A673 (cell line): ENCODE measurements at regions not wholly inside any gene's neighbourhood (a gene's known extent, or its start where the extent isn't known, plus 50 kb on each side); places are given as distances from the start of the nearest gene placed in this dataset.

Experiments used
- BruUV-seq: library from RNA; stranded (reverse); fragments of 400-500 nt; replicated peaks from 2 replicates; lab custom pipeline; 2021; lab: Mats Ljungman, UMichigan
- CTCF ChIA-PET: fragments of 300-600 bp; sonication (Branson Sonifier 250); formaldehyde crosslinking; loops from one replicate; lab custom pipeline; 2022; ENCODE audit warnings: antibody characterized with exemption; lab: Charles Lee
- POLR2A ChIA-PET: fragments of 300-600 bp; sonication (Branson Sonifier 250); formaldehyde crosslinking; loops from one replicate; lab custom pipeline; 2022; ENCODE audit warnings: antibody characterized with exemption; ENCODE audit not compliant: low non-redundant PET; lab: Charles Lee
- DNase-seq: peaks from one replicate; pipeline ENCODE4 v3.0.0-alpha.2; 2015; ENCODE audit warnings: low spot score
- H3K27ac ChIP-seq: fragments of 200-600 bp; sonication (generic); 2 replicates; pipeline ENCODE4 v1.5.1; 2016; ENCODE audit warnings: mixed run types, low read depth, mild to moderate bottlenecking, mixed read lengths, antibody characterized with exemption, low read length; ENCODE audit not compliant: poor library complexity, severe bottlenecking
- H3K27me3 ChIP-seq: fragments of 200-600 bp; sonication (generic); replicated peaks from 2 replicates; pipeline ENCODE4 v1.6.1; 2017; ENCODE audit warnings: mixed run types, low read depth, mild to moderate bottlenecking, mixed read lengths, antibody characterized with exemption, low read length; ENCODE audit not compliant: insufficient read depth, poor library complexity
- H3K36me3 ChIP-seq: fragments of 200-600 bp; sonication (generic); 2 replicates; pipeline ENCODE4 v1.6.1; 2016; ENCODE audit warnings: mixed run types, mild to moderate bottlenecking, mixed read lengths, antibody characterized with exemption, low read length; ENCODE audit not compliant: insufficient read depth, poor library complexity, severe bottlenecking
- H3K4me1 ChIP-seq: fragments of 200-600 bp; sonication (generic); 2 replicates; pipeline ENCODE4 v1.6.1; 2017; ENCODE audit warnings: mixed run types, mild to moderate bottlenecking, mixed read lengths, antibody characterized with exemption, low read length; ENCODE audit not compliant: insufficient read depth, poor library complexity, severe bottlenecking
- H3K4me3 ChIP-seq: fragments of 200-600 bp; sonication (generic); 2 replicates; pipeline ENCODE4 v1.5.1; 2016; ENCODE audit warnings: low read depth, mixed run types, mild to moderate bottlenecking, mixed read lengths, low read length; ENCODE audit not compliant: poor library complexity, severe bottlenecking
- H3K9me3 ChIP-seq: fragments of 200-600 bp; sonication (generic); 2 replicates; pipeline ENCODE4 v1.6.1; 2016; ENCODE audit warnings: mixed run types, low read depth, mild to moderate bottlenecking, mixed read lengths, antibody characterized with exemption, low read length; ENCODE audit not compliant: poor library complexity, severe bottlenecking
- EZH2 ChIP-seq: fragments of 200-600 bp; sonication (generic); IDR thresholded peaks from 2 replicates; pipeline ENCODE4 v1.6.1; 2017; ENCODE audit warnings: borderline replicate concordance, low read depth, mild to moderate bottlenecking, mixed read lengths, antibody characterized with exemption, low read length; ENCODE audit not compliant: poor library complexity, severe bottlenecking
- intact Hi-C: fragments of 100-400 bp; cut with micrococcal nuclease; formaldehyde crosslinking; loops from one replicate; pipeline ENCODE4 v1.10.0; 2022; ENCODE audit not compliant: unreplicated experiment
- TF ChIP-seq, protein P1 (sequence below): fragments of 300-800, 200-600 bp; sonication (generic); conservative IDR thresholded peaks from 2 replicates; pipeline ENCODE4 v1.5.1; 2017; ENCODE audit warnings: low read depth, mild to moderate bottlenecking, antibody characterized with exemption, low read length, moderate library complexity, mixed read lengths

DNA sequence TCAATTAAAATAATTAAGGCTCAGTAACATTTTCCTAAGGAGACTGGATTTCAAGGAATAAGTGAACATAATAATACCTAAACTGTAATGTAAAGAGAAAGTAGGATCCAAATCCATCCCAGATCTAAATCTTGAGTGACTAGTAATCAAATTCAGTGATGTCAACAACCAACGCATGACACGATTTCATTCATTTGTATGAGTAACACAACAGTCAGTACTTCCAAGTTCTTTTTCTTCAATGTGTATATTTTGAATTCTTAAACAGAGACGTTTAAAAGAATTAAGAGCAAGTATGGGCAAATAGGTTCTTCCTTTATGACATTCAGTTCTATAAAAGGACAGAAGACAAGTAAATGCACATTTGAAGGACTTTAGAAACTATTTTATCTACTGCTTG is 104.3 kb upstream of the CNTN1 start:
- intact Hi-C loops, result no loop called here
- ChIA-PET CTCF (no interaction called here), POLR2A (no interaction called here)
- TF ChIP-seq, protein P1, sequence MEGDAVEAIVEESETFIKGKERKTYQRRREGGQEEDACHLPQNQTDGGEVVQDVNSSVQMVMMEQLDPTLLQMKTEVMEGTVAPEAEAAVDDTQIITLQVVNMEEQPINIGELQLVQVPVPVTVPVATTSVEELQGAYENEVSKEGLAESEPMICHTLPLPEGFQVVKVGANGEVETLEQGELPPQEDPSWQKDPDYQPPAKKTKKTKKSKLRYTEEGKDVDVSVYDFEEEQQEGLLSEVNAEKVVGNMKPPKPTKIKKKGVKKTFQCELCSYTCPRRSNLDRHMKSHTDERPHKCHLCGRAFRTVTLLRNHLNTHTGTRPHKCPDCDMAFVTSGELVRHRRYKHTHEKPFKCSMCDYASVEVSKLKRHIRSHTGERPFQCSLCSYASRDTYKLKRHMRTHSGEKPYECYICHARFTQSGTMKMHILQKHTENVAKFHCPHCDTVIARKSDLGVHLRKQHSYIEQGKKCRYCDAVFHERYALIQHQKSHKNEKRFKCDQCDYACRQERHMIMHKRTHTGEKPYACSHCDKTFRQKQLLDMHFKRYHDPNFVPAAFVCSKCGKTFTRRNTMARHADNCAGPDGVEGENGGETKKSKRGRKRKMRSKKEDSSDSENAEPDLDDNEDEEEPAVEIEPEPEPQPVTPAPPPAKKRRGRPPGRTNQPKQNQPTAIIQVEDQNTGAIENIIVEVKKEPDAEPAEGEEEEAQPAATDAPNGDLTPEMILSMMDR, result no peak
- no peak for TF ChIP-seq EZH2
- H3K27me3 ChIP-seq, result no peaks in the 10 kb centered on the region
- no peak overlapping the region for H3K27ac ChIP-seq
- H3K4me3 ChIP-seq, result no peak overlapping the region
- no TSS peak for BruUV-seq
- no peaks in the 10 kb centered on the region for H3K9me3 ChIP-seq
- no peaks in the 10 kb centered on the region for H3K36me3 ChIP-seq
- no peaks in the 10 kb centered on the region for H3K4me1 ChIP-seq
- no peak for DNase-seq

DNA sequence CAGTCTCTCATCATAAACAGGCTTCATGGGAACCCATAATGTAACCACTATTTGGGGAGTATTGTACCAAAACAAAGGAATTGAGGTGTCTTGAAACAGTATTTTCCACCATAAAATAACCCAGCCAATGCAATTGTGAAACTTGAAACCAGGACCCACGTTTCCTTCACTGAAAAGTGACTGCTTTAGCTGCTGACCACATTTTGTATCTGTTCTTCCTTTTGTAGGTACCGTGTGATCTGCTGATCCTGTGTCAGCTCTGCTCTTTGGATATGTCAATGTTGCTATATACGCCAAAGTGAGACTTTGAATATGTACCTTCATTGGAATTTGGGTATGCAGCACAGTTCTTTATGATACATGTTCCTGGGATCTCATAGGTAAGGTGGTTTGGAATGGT is 95.1 kb upstream of the CNTN1 start:
- CTCF ChIA-PET, result no interaction called here
- intact Hi-C loops, result no loop called here
- no peak for DNase-seq
- no peak overlapping the region for H3K4me3 ChIP-seq
- BruUV-seq, result no TSS peak
- TF ChIP-seq, protein P1, result no peak
- TF ChIP-seq EZH2, result no peak
- H3K27ac ChIP-seq, result no peak overlapping the region
- H3K9me3 ChIP-seq, result no peaks in the 10 kb centered on the region
- POLR2A ChIA-PET, result no interaction called here
- no peaks in the 10 kb centered on the region for H3K36me3 ChIP-seq
- no peaks in the 10 kb centered on the region for H3K4me1 ChIP-seq
- no peaks in the 10 kb centered on the region for H3K27me3 ChIP-seq

DNA sequence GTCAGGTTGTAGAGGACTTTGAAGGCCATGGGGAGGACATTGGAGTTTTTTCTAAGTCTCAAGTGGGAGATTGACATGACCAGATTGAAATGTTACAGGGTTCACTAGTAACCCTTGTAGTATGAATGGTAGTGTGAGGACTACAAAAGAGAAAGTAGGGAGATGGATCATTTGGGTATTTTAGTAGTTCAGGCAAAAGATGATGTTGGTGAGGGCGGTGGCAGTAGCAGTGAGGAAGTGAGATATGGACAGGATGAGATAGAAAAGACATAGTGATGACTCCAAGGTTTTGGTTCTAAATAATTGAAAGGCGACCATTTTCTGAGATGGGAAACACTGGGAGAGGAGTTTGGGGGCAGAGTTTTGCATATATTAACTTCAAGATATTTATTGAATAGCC is 94.2 kb upstream of the CNTN1 start:
- no peaks in the 10 kb centered on the region for H3K9me3 ChIP-seq
- no peaks in the 10 kb centered on the region for H3K27me3 ChIP-seq
- ChIA-PET POLR2A (no interaction called here), CTCF (no interaction called here)
- BruUV-seq, result no TSS peak
- H3K27ac ChIP-seq, result no peak overlapping the region
- H3K36me3 ChIP-seq, result no peaks in the 10 kb centered on the region
- H3K4me3 ChIP-seq, result no peak overlapping the region
- intact Hi-C loops, result no loop called here
- H3K4me1 ChIP-seq, result no peaks in the 10 kb centered on the region
- no peak for DNase-seq
- TF ChIP-seq, protein P1, result no peak
- no peak for TF ChIP-seq EZH2
